NOMO-1 treated with dmso at 0.1 percent for 144 hours (cell line): ENCODE measurements at regions not wholly inside any gene's neighbourhood (a gene's known extent, or its start where the extent isn't known, plus 50 kb on each side); places are given as distances from the start of the nearest gene placed in this dataset.

Source experiments
- DNase-seq: peaks from one replicate; lab custom pipeline; 2025; ENCODE audit not compliant: unreplicated experiment; lab: John Stamatoyannopoulos, UW

DNA sequence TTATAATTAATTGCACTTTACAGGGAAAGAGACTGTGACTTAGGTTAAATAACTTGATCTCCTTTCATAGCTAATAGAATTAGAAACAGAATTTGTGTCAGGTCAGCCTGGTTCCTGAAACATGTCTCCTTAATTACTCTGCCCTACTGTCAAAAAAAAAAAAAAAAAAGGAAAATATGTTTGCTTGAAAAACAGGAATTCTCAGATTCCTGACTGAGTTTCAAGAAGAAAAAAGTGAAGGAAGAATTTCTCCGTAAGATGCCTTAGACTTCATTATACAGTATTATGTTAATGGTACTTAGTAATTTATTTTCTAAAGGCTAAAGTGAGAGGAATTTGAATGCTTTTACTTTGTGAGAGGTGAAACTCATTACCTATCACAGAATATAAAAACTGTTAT is 118.4 kb upstream of the REG3G start:
- DNase-seq, result no peak

- DNase-seq, result no peak
Observed at GRCh38 chr2:78908973-78909372, 116.5 kb upstream of the REG3G start.

GRCh38 chr2:78910376-78910775 is 115.1 kb upstream of the REG3G start:
- DNase-seq, result no peak

DNA sequence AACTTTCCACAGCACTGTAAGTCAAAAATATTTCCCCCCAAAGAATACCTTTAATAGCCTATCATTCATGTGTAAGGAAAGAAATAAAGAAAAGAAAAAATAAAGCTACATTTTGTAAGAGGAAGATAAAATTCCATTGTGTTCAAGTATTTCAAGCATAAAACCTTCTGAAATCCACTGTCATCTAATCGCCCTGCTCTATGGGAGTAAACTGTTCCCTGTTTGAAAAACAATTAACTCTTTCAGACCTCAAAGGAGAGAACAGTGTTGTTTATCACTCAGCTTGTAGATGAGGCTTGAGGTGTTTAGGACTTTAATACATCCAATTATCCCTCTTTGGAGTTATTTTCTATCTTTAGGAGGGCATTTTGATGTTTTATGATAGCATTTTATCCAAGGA is 112.2 kb upstream of the REG3G start:
- no peak for DNase-seq

- no peak for DNase-seq
Observed at GRCh38 chr2:78925258-78925657, 100.2 kb upstream of the REG3G start.

DNA sequence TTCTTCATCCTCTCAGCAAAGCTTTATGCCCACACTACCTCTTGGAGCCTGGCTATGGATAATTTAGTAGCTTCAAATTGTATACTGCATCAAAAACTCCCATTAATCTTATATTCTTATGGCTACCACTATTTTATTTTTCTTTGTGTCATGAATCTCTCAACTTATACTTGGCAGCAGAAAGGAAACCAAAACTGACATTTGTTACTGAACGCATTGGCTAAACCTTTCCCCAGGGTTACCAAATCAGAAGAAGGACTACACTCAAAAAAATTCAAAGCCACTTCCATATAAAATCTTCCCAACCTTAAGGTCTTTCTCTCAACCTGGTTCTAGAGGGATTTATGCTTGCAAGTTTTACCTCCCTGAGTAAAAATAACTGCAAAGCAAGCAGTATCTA is 97.0 kb upstream of the REG3G start:
- no peak for DNase-seq

DNA sequence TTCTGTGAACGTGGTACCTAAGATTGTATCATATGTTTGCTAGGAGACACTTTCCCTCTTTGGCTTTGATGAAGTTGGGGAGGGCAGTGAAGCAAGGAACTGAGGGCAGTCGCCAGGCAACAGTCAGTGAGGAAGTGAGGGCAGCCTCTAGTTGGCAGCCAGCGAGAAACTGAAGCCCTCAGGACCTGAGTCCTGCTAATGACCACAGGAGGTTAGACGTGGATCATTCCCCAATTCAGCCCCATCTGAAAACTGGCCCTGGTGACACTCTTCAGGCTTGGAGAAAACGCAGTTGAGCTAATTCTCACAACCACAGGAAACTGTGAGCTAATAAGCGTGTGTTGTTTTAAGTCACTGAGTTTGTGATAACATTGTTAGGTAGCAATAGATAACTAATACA is 84.5 kb upstream of the REG3G start:
- no peak for DNase-seq

- no peak for DNase-seq
Observed at GRCh38 chr2:78941751-78942150, 83.8 kb upstream of the REG3G start.

- DNase-seq, result no peak
Observed at GRCh38 chr2:78963881-78964280, 61.6 kb upstream of the REG3G start.

DNA sequence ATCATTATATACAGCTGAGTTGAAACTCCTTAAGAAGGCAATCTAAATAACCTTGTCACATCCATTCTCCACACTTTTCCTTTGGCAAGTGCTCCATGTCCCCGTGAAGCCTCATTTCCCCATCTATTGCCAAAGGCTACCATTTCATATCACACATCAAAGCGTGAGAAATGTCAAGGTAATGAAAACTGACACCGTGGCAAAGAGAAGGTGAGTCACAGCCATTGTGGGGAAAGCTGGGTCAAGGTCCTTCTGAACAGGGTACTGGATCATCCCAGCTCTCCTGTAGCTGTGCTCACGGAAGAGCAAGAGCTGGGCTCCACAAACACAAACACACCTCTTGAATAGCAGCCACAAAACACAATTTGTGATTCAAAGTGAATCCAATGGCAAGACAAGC is 58.2 kb upstream of the REG3G start:
- no peak for DNase-seq

- DNase-seq, result no peak
Observed at GRCh38 chr2:78973630-78974029, 51.9 kb upstream of the REG3G start.
